Esophagus (tissue), 2 donors: ENCODE measurements at regions not wholly inside any gene's neighbourhood (a gene's known extent, or its start where the extent isn't known, plus 50 kb on each side); places are given as distances from the start of the nearest gene placed in this dataset.

Experiments used
- H3K27ac ChIP-seq, 2 donors: one replicate each; pipeline ENCODE4 v1.5.1; 2013; ENCODE audit warnings: low read depth in 2 of 2, mild to moderate bottlenecking in 2 of 2, inconsistent platforms in 1 of 2, low read length in 1 of 2, moderate library complexity in 1 of 2
- H3K27me3 ChIP-seq, 2 donors: one replicate each; pipeline ENCODE4 v1.6.1; 2013; ENCODE audit warnings: low read length in 2 of 2, control low read depth in 1 of 2, mild to moderate bottlenecking in 1 of 2; ENCODE audit not compliant: insufficient read depth in 2 of 2, control insufficient read depth in 1 of 2
- H3K36me3 ChIP-seq, 2 donors: one replicate each; pipeline ENCODE4 v1.6.1; 2013; ENCODE audit warnings: low read length in 1 of 2; ENCODE audit not compliant: control insufficient read depth in 2 of 2, insufficient read depth in 2 of 2
- H3K4me1 ChIP-seq, 2 donors: one replicate each; pipeline ENCODE4 v1.6.1; 2013; ENCODE audit warnings: low read length in 1 of 2; ENCODE audit not compliant: control insufficient read depth in 2 of 2, insufficient read depth in 2 of 2
- H3K4me3 ChIP-seq, 2 donors: one replicate each; pipeline ENCODE4 v1.5.1; 2013; ENCODE audit warnings: low read length in 2 of 2, mild to moderate bottlenecking in 2 of 2, low read depth in 1 of 2, moderate library complexity in 1 of 2
- H3K9me3 ChIP-seq, 2 donors: one replicate each; pipeline ENCODE4 v1.6.1; 2013; ENCODE audit warnings: mild to moderate bottlenecking in 2 of 2, low read depth in 1 of 2, low read length in 1 of 2, moderate library complexity in 1 of 2; ENCODE audit not compliant: control insufficient read depth in 2 of 2, insufficient read depth in 1 of 2
- WGBS, 2 donors: extraction: QIAGEN DNeasy Blood & Tissue Kit; methylation state at CpG; one replicate each; pipeline ENCODE4 v1.1.7; 2013; 5-methylcytosine and 5-hydroxymethylcytosine counted together
- donor health status: healthy with polysubstance abuse.
- donor health status: Bipolar disorder and iron deficiency.

DNA sequence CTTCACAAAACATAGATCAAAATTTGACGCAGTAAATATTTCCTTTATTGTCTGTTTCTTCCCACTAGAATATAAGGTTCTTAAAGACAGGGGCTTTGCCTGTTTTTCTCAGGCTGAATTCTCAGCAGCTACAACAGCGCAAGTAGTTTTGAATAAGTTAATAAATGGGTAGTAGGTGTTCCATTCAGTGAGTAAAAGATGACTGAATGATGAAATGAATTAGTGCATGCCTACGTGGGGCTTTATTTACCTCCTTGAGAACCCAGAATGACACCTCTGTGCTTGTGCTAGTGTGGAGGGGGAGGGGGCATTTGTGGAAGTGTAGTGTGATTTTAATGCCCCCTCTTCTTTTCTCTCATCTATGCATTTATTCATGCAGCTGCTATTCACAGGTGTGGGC lies 278.9 kb downstream of the FBXW7 start:
- Histone ChIP-seq H3K4me1 (peaks cover 2 to 3% of the 10 kb centered on the region in 2 donors), H3K9me3 (no peaks in the 10 kb centered on the region), H3K27ac (no peak overlapping the region), H3K4me3 (no peak overlapping the region), H3K36me3 (no peaks in the 10 kb centered on the region), H3K27me3 (no peaks in the 10 kb centered on the region)
- 86 to 87% methylated on average over 3 of the region's 3 CpGs for WGBS, 2 donors

DNA sequence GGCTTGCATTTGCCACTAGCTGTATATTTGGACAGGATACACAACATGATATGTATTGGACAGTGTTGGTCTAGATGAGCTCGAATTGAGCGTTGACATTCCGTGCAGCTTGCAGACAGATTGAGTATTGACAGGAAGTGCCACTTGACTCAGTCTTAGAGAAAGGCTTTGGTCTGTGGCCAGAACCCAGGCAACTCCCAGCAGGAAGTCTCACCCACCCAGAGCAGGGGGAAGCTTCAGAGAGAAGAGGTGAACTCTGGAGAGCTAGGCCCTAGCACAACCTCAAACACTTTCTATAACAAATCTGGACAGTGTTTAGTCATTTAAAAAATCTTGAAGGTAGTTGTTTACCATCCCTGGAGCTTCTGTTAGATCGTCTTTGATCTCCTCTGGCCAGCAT lies 280.5 kb downstream of the FBXW7 start:
- 53 to 68% methylated on average over 4 of the region's 4 CpGs for WGBS, 2 donors
- H3K27ac ChIP-seq, result no peak overlapping the region
- no peak overlapping the region for H3K4me3 ChIP-seq
- no peaks in the 10 kb centered on the region for H3K9me3 ChIP-seq
- no peaks in the 10 kb centered on the region for H3K36me3 ChIP-seq
- no peaks in the 10 kb centered on the region for H3K27me3 ChIP-seq
- peaks cover 2 to 3% of the 10 kb centered on the region in 2 donors for H3K4me1 ChIP-seq

DNA sequence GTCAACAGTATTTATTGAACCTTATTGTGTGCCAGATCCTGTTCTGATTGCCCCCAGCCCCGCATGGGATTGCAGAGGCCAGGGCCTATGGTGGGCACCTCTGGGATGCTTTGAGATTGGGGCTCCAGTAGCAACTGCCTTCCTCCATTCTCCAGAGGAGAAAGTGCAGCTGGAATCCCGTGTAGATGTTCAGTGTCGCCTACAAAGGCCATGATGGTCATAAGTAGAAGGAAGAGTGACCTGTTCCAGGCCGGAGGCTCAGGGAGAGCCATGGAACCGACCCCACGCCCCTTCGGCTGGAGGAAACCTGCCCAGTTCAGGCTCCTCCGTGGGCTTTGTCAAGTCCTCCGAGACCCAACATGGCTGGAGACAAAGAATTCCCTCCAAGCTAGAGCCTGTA lies 287.5 kb downstream of the FBXW7 start:
- Histone ChIP-seq H3K27me3 (no peaks in the 10 kb centered on the region), H3K36me3 (no peaks in the 10 kb centered on the region), H3K27ac (no peak overlapping the region), H3K9me3 (no peaks in the 10 kb centered on the region), H3K4me1 (no peaks in the 10 kb centered on the region), H3K4me3 (no peak overlapping the region)
- WGBS, 2 donors, result 90 to 94% methylated on average over 9 of the region's 9 CpGs

DNA sequence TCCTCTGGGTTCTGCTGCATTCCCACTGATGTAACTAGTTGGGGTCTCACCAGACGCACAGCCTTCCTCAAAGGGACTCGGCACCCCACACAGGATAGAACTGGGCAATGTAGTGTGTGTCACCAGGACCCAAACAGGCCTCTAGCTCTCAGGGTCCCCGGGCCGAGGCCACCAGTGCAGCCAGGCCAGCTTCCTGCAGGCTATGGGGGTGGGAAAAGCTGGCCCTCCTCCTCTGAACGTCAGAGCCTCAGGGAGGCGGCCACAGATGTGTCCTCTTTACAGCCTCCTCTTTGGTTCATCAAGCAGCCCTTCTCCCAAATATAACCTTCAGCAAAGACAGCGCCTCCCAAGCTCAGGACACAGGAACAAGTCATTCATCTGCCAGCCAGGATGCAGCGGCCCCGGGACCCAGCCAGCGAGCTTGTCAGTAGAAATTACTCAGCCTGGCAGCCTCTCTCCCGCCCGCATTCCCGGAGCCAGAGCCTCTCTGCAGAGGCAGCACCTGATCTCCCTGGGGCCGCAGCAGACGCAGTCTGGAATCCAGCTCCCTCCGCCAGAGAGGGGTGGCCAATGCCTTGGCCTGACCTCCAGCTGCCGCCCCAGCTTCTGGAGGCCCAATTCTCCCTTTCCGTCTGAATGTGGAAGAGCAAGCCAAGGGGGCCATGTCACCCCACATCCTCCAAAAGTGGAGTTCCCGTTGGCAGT lies 288.5 kb downstream of the FBXW7 start:
- Histone ChIP-seq H3K27me3 (no peaks in the 10 kb centered on the region), H3K27ac (no peak overlapping the region), H3K36me3 (no peaks in the 10 kb centered on the region), H3K4me3 (no peak overlapping the region), H3K9me3 (no peaks in the 10 kb centered on the region), H3K4me1 (no peaks in the 10 kb centered on the region)
- WGBS, 2 donors, result 71 to 74% methylated on average over 19 of the region's 19 CpGs

DNA sequence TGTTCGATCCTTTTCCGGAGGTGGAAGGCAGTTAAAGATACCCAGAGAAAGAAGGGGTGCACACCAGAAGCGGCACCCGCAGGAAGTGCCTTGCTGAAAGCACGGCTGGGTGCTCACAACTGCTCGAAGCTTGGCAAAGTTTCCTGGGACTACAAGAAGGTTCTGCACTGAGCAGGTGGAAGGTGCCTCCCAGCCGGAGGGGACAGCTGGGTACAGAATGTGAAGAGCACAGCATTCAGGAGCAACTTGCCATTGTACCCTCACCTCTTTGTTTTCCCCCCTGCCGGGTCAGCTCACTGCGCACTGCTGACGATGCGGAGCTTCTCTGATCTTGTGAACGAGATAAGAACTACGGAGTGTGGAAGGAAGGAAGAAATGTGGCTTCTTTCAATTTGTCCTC lies 289.2 kb downstream of the FBXW7 start:
- H3K27ac ChIP-seq, result no peak overlapping the region
- WGBS, 2 donors, result 86 to 89% methylated on average over 13 of the region's 13 CpGs

DNA sequence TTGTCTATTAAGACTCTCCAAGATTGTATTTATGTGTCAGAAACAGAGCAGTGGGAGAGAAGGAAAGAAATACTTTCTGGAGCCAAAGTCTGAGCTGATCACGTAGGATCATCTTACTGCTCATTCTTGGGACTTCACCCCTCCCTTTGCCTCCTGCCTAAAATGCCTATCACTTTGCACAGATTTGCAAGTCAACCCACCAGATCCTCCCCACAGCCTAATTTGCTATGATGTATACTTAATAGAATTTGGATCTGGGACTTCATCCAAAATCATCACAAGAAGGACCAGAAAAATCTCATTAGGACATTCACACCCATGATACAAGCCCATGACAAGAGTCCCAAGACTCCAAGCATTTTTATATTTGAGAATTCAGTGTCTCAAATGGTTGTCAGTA lies 290.2 kb downstream of the FBXW7 start:
- Histone ChIP-seq H3K9me3 (no peaks in the 10 kb centered on the region), H3K36me3 (no peaks in the 10 kb centered on the region), H3K4me3 (no peak overlapping the region), H3K27ac (no peak overlapping the region), H3K4me1 (no peaks in the 10 kb centered on the region), H3K27me3 (no peaks in the 10 kb centered on the region)
- WGBS, 2 donors, result 47 to 76% methylated on average over 1 of the region's 1 CpG

More for the DNA sequence above, 289.2 kb downstream of the FBXW7 start:
- H3K4me1 ChIP-seq, result no peaks in the 10 kb centered on the region
- H3K27me3 ChIP-seq, result no peaks in the 10 kb centered on the region
- no peak overlapping the region for H3K4me3 ChIP-seq
- H3K9me3 ChIP-seq, result no peaks in the 10 kb centered on the region
- H3K36me3 ChIP-seq, result no peaks in the 10 kb centered on the region

DNA sequence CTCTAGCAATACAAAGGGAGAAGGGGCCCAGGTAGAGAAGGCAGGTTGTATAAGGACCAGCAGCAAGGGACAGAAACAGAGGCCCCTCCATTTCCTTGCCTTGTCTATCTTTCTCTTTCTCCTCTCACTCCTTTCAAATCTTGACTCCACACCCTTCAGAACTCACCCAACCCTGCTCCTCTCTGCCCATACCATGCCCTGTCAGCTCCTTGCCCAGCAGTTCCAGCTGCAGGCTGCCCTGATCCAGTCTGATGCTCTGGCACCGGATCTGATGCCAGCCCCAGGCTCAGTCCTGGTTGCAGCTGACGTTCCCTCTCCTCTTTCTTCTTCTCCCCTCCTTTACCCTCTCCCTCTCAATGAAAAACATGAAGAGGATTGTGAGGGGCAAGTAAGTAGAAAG lies 291.2 kb downstream of the FBXW7 start:
- WGBS, 2 donors, result 51 to 75% methylated on average over 2 of the region's 2 CpGs
- Histone ChIP-seq H3K4me1 (no peaks in the 10 kb centered on the region), H3K36me3 (no peaks in the 10 kb centered on the region), H3K4me3 (no peak overlapping the region), H3K27ac (no peak overlapping the region), H3K27me3 (no peaks in the 10 kb centered on the region), H3K9me3 (no peaks in the 10 kb centered on the region)

DNA sequence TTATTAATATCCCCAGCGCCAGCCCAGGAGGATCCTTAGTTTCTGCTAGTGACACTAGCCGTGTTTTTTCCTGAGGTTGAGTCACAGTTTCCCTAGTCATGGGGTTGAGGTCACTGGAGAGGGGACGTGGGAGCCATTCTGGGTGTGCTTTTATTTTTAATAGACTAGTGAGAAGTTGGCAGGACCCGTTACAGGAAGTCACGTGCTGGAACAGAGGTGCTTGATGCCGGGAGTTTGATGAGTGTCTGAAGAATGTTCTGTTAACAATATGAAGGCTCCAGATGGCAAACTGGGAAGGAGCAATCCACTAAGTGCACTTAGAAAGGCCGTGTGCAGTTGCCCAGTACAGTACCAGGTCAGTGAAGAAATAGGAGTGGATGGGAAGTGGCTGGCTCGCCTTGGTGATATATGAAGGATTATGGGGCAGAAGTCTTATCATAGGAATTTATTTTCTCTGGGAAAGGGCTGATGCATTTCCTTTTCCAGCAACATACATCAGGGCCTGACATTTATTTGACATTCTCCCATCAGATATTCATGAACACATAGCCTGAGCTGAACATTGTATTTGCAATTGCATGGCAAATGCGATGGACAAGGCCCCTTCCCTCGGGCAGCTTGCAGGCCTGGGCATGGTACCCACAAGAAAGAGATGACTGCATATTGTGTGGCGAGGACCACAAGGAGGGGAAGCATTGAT lies 291.8 kb downstream of the FBXW7 start:
- H3K4me3 ChIP-seq, result no peak overlapping the region
- no peak overlapping the region for H3K27ac ChIP-seq
- H3K9me3 ChIP-seq, result no peaks in the 10 kb centered on the region
- 64 to 67% methylated on average over 11 of the region's 11 CpGs for WGBS, 2 donors
- H3K27me3 ChIP-seq, result no peaks in the 10 kb centered on the region
- no peaks in the 10 kb centered on the region for H3K4me1 ChIP-seq
- no peaks in the 10 kb centered on the region for H3K36me3 ChIP-seq

DNA sequence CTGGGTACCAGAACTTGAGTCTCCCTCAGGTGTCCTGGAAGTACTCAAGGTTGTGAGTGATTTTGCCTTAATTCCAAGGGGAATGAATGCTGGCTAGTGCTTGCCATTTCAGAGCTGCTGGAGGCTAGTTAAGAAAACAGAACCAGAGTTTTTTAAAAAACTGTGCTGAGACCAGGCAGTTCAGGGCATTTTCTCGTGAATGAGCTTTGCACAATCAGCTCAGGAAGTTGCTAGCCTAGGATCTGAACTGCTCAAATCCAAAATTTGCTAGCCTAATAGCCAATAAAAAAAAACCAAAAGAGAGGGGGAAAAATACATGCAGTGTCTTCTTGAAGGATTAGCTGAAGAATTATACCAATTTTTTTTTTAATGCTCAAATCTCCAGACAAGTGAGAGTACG lies 292.7 kb downstream of the FBXW7 start:
- Histone ChIP-seq H3K36me3 (no peaks in the 10 kb centered on the region), H3K9me3 (no peaks in the 10 kb centered on the region), H3K4me1 (no peaks in the 10 kb centered on the region), H3K27me3 (no peaks in the 10 kb centered on the region), H3K27ac (no peak overlapping the region), H3K4me3 (no peak overlapping the region)
- WGBS, 2 donors, result 64 to 82% methylated on average over 2 of the region's 2 CpGs

DNA sequence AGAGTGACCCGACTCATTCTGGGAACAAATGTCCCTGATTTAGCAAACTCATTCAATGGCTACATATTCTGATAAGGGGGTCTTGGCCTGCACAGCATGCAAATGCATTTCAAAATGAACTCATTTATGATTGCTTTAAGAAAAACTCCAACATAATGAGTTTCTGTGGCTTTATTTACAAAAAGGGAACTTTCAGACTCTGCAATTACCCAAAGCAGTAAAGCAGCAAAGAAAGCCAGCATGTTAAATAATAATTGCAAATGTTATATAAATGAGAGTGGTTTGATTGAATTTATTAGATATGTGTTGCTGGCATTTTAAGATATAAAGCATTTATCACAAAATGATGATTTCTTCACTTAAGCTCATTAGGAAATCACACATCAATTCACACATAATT lies 295.7 kb downstream of the FBXW7 start:
- no peaks in the 10 kb centered on the region for H3K27me3 ChIP-seq
- H3K4me1 ChIP-seq, result no peaks in the 10 kb centered on the region
- no peak overlapping the region for H3K4me3 ChIP-seq
- no peaks in the 10 kb centered on the region for H3K9me3 ChIP-seq
- 82 to 93% methylated on average over 1 of the region's 1 CpG for WGBS, 2 donors
- H3K36me3 ChIP-seq, result no peaks in the 10 kb centered on the region
- no peak overlapping the region for H3K27ac ChIP-seq
